ENCODE measurements at regions not wholly inside any gene's neighbourhood (a gene's known extent, or its start where the extent isn't known, plus 50 kb on each side); places are given as distances from the start of the nearest gene placed in this dataset.
"Not testable (repeated sequence)": the region's sequence is repeated elsewhere in the genome, so short reads cannot be mapped to it uniquely, and the experiment has no call there.

DNA sequence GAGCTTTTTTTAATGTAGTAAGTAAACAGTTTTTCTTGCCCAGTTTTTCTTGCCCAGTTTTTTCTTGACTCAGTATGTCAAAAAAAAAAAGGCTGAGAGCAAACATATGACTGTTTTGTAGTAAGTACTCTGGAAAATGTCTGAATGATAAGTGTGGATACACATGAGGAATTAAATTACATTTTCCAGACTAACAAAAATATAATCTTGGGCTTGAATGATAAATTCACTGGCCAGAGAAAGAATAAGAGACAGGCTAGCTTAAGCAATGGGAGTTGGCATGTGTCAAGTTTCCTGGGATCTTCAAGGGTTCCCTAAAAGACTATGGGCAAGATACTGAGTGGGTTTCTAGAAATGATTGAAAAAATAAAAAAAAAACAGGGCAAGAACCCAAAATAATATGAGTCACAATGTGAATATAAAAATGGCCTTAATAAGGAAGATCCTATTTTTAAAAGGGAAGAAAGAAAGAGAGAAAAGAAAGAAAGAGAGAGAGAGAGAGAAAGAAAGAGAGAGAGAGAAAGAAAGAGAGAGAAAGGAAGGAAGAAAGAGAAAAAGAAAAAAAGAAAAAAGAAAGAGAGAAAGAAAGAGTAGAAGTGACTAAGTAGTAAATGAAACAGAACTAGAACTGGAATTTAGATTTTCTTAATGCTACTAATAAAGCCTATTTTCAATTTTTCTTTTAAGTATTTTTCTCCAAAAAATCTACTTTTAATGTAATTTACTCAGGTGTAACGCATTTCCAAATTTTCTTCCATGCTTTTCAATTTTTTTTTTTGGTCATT lies 60.2 kb downstream of the TFPI2 start:
- DNase-seq (ENCODE audit: low spot score) (no peak), FAIRE-seq (no peak)

DNA sequence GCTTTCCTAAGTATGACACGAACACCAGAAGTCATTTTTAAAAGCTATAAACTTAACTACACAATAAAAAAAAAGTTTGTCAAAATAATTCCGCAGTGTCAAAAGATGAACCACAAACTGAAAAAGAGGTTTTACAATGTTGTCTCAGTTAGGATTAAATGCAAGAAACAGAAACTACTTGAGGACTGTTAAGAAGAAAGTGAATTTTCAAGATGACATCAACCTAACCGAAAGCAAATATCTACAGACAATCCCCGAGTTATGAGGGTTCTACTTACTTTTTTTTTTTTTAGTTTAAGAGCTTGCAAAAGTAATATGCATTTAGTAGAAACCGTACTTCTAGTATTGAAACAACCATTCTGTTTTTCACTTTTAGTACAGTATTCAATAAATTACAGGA lies 62.3 kb downstream of the TFPI2 start:
- no peak for FAIRE-seq

DNA sequence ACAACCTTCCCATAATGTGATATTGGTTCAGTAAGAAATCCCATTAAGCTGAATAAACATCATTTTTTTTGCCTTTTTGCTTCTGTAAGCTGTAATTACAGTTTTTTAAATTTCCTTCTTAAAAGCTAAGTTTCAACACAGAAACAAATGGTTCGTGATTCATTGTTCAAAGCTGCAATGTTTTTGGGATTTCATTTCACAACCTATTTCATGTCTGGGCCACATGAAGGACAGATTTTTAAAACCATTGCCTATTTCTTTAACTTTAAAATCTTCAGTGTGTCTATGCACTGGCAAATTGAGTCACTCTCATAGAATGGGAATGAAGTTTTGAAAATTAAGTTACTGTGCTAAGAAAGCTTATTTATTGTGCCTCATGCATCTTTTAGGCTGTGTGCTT lies 66.9 kb downstream of the TFPI2 start:
- FAIRE-seq (no peak), DNase-seq (ENCODE audit: low spot score) (no peak)

More for the DNA sequence above, 62.3 kb downstream of the TFPI2 start:
- DNase-seq (ENCODE audit: low spot score), result no peak

- DNase-seq (ENCODE audit: low spot score) (no peak), FAIRE-seq (no peak)
These were observed 69.1 kb downstream of the TFPI2 start for GRCh38 chr7:93821463-93821862.

DNA sequence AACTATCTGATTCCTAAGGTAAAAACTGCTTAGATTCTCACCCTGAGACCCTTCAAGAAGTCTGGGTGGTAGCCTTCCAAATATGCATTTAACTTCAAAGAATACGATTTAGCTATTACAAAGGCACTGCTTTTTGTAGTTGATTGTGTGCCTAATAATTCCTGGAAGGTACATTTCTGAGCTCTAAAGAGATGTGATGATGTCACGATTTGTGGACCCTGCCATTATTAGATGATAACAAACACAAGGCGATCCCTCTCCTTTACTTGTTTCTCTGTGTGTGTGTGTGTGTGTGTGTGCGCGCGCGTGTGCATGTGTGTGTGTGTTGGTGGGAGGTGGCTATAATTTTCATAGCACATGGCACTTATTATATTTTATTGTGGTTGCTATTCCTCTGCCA lies 70.9 kb downstream of the TFPI2 start:
- FAIRE-seq (no peak), DNase-seq (ENCODE audit: low spot score) (no peak)

- DNase-seq (ENCODE audit: low spot score) (no peak), FAIRE-seq (no peak)
These were observed 73.0 kb downstream of the TFPI2 start for GRCh38 chr7:93817526-93817925.

DNA sequence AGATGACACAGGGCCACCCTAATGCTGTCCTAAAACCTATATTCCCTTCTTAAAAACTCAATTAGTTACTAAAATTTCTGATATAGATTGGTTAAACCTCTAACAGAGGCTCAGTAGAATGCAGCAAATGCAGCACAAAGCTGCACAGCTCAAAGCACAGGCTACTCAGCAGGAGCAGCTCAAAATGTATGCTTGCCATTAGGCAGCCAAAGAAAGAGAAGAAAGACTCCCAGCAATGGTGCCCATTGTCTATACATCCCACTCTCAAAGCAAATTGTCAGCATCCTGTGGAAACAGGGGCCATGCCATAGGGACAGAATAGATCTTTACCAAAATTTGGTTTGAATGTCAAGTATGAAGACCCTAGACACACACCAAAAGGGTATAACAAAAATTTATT lies 73.5 kb downstream of the TFPI2 start:
- DNase-seq (ENCODE audit: low spot score) (no peak), FAIRE-seq (no peak)

DNA sequence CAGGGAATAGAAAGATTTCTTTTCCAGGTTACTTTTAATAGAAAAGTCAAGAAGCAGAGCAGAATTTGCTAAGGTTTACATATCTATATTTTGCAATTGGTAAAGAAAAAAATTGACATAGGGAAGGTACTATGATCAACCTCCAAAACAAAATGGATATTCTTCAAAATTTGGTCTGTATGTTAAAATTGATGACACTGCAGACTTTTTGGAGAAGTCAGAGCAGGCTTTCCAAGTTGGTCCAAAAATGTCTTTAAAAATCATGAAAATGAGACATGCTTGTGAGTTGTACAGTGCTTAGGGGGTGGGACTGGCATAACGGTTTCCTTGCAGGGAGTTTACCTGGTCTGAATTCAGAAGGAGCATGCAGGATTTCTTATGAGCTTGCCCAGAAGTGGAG lies 77.0 kb downstream of the TFPI2 start:
- DNase-seq (ENCODE audit: low spot score), result no peak
- no peak for FAIRE-seq

DNA sequence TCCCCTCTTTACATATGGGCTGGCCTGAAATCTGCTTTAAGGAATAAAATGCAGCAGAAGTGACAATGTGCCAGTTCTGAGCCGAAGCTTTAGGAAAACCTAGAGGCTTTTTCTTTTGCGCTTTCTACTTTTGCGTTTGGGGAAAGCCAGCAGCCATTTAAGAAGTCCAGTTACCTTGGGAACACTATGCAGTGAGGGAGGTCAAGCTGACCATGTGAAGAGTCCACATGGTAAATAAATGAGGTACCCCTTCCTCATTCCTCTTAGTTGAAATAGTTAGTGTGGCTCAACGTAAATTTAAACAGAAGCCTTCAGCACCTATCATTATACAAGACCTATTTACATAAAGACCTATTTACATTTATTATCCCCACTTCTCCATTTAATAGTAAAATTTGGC lies 78.5 kb downstream of the TFPI2 start:
- no peak for FAIRE-seq
- no peak for DNase-seq (ENCODE audit: low spot score)

DNA sequence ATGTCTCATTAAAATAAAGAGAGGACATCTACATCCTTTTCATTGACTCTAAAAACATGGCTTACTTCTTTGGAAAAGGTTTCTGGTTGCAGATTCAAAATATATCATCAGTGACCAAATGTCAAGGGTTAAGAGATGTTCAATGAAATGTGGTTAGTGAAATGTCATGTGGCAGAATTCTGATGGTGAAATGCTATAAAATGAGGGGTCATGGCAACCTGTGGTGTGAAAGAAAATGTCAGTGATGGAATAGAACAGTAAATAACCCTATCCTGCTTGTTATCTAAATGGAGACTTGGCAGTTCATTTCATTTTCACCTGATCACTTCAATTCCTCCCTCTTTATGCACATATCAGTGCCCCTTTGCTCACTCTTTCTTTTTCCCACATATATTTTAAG lies 79.4 kb downstream of the TFPI2 start:
- no peak for FAIRE-seq
- no peak for DNase-seq (ENCODE audit: low spot score)

DNA sequence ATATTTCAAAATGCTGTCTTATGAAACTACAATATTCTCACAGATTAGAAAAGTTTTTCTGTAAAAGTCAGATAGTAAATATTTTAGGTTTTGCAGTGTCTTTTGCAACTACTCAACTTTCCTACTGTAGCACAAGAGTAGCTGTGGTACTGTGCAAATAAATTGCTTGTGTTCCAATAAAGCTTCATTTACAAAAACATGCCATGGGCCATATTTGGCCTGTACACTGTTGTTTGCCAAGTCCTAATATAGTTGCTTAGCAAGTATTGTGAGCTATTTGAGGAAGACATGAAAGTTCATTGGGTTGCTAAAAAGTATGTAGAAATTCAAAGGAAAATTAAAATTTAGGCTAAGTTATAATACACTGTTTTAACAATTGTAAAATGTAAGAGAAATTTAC lies 80.0 kb downstream of the TFPI2 start:
- DNase-seq (ENCODE audit: low spot score) (no peak), FAIRE-seq (no peak)

- no peak for DNase-seq (ENCODE audit: low spot score)
- FAIRE-seq, result no peak
These were observed 85.8 kb downstream of the TFPI2 start for GRCh38 chr7:93804726-93805125.

GRCh38 chr7:93799750-93800357 lies 90.7 kb downstream of the TFPI2 start:
- FAIRE-seq (peak; percentile 70), DNase-seq (ENCODE audit: low spot score) (peak; percentile 43)

DNA sequence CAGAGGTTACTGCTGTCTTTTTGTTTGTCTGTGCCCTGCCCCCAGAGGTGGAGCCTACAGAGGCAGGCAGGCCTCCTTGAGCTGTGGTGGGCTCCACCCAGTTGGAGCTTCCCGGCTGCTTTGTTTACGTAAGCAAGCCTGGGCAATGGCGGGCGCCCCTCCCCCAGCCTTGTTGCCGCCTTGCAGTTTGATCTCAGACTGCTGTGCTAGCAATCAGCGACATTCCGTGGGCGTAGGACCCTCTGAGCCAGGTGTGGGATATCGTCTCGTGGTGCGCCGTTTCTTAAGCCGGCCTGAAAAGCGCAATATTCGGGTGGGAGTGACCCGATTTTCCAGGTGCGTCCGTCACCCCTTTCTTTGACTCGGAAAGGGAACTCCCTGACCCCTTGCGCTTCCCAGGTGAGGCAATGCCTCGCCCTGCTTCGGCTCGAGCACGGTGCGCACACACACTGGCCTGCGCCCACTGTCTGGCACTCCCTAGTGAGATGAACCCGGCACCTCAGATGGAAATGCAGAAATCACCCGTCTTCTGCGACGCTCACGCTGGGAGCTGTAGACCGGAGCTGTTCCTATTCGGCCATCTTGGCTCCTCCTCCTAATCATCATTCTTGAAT lies 97.4 kb downstream of the TFPI2 start:
- not testable (repeated sequence) for FAIRE-seq; DNase-seq (ENCODE audit: low spot score)

- DNase-seq (ENCODE audit: low spot score), result no peak
- no peak for FAIRE-seq
These were observed 111.4 kb downstream of the TFPI2 start for GRCh38 chr7:93779115-93779514.

DNA sequence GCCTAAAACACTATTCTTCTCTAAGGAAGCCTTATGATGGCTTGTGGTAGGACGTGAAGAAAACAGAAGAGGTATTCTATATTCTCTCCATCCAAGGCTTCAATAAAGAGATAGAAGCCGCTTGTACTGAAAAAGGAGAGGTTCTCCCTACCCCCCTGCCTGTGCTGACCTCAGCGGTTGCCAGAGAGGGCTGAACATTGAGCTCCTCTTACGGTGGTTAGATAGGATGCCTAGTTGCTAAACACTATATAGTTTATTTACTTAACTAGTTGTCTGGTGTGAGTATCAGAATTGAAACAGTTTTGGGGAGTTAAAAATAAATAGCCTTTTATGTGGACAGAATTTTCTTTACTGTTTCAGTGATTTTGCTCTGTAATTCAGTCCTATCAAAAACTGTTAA lies 112.2 kb downstream of the TFPI2 start:
- FAIRE-seq (no peak), DNase-seq (ENCODE audit: low spot score) (no peak)

DNA sequence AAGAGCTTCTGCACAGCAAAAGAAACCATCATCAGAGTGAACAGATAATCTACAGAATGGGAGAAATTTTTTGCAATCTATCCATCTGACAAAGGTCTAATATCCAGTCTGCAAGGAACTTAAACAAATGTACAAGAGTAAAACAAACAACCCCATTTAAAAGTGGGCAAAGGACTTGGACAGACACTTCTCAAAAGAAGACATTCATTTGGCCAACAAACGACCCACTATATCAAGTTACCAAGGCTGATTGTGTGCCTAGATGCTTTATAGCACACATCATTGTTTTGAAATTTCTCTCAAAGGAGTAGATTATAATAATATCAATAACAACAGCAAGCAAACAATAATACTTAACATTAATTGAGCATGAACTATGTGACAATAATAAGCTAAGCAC lies 117.1 kb downstream of the TFPI2 start:
- DNase-seq (ENCODE audit: low spot score), result no peak
- no peak for FAIRE-seq

GRCh38 chr7:93765475-93765874 lies 125.1 kb downstream of the TFPI2 start:
- FAIRE-seq, result no peak
- DNase-seq (ENCODE audit: low spot score), result no peak

DNA sequence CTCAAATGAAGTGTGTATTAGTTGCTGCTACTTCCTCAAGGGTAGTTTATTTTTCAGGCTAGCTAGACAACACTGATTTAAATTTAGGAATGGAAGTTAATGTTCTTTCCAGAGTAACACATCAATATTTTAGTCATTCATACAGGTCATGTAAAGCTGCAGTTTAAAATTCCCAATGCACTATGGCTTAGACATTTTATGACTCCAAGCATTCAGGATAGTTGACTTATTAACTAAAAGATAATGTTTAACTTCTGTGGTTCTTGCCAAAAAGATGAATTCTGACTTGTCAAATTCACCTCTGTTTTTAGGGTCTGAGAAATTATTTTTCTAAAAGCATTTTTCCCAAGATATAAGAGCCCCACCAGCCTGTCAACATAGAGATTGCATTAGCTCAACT lies 131.9 kb downstream of the TFPI2 start:
- FAIRE-seq (peak; percentile 96), DNase-seq (ENCODE audit: low spot score) (peak; percentile 39)

DNA sequence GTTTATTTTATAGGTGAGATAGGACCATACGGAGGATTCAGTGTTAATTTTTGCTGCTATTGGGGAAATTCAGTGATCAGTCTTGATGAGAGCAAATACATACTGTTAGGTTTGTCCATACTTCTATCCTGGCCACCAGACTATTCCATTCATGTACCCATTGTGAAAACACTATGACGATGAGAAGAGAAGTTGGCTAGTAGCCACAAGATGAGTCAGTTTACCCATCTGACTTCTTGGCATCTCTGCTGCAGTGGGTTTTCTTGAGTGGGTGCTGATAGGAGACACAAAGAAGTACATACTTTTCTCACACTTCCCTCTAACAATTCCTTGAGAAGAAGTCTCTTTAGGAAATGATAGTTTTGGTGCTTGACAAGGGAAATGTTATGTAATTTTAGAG lies 133.1 kb downstream of the TFPI2 start:
- DNase-seq (ENCODE audit: low spot score) (peak; percentile 46), FAIRE-seq (peak; percentile 86)

DNA sequence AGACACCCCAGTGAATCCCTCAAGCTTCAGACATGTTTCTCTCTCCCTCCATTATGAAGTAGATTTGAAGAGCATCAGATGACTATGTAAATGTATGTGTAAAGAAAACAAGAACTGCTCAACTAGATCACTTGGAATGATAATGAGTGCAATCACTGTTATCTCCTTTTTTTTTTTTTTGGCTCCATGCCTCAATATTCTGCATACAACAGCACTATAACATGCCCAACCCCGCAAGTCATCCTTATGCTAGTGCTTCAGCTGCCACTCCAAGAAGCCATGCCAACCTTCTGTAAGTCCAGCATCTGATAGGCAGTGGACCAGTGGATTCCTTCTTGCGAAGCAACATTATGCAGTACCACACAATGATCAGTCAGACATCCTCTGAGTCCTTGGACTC lies 133.7 kb downstream of the TFPI2 start:
- DNase-seq (ENCODE audit: low spot score) (no peak), FAIRE-seq (no peak)

- FAIRE-seq, result no peak
- no peak for DNase-seq (ENCODE audit: low spot score)
These were observed 139.1 kb downstream of the TFPI2 start for GRCh38 chr7:93751421-93751820.

GRCh38 chr7:93750986-93751385 lies 139.6 kb downstream of the TFPI2 start:
- no peak for FAIRE-seq
- no peak for DNase-seq (ENCODE audit: low spot score)
